ENCODE measurements at regions not wholly inside any gene's neighbourhood (a gene's known extent, or its start where the extent isn't known, plus 50 kb on each side); places are given as distances from the start of the nearest gene placed in this dataset.

DNA sequence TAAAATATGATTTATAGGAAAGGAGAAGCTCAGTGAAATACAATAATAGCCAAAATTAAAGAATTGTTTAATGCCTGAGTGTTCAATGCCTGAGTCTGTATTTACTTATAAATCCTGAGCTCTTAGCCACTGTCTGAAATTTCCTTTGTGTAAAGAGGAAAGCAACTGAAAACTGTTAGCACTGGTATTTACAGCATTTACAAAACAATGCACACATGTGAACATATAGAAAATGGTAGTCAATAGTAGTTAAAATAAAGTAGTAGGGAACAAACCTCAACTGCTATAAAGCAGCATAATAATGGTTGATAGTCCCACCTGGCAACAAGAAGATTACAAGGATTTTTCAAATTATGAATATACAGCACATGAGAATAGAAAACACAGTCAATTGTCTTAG, 1137.1 kb upstream of the ATXN8OS start:
- H2AFZ ChIP-seq (ENCODE audit: control insufficient read depth, low read depth, low read length), result no peak overlapping the region
- in situ Hi-C loops (cut with MboI), result no loop called here

More for the DNA sequence above, 1137.1 kb upstream of the ATXN8OS start:
- no peak for ATAC-seq
- CTCF ChIA-PET, result no interaction called here
- intact Hi-C loops (cut with micrococcal nuclease; ENCODE audit: unreplicated experiment), result no loop called here
- Histone ChIP-seq H3K4me1 (ENCODE audit: control insufficient read depth, insufficient read depth, low read length) (no peaks in the 10 kb centered on the region), H3K36me3 (ENCODE audit: control insufficient read depth in 2 of 2, insufficient read depth in 2 of 2, low read length in 1 of 2) (no peaks in the 10 kb centered on the region), H4K20me1 (ENCODE audit: control insufficient read depth, insufficient read depth) (no peaks in the 10 kb centered on the region), H3K9me3 (replicated peaks; ENCODE audit: control insufficient read depth, insufficient read depth, low read length) (no peaks in the 10 kb centered on the region), H3K4me2 (ENCODE audit: control insufficient read depth, insufficient read depth) (no peak overlapping the region), H3K27ac (ENCODE audit: control insufficient read depth, insufficient read depth) (no peak overlapping the region), H3K9ac (ENCODE audit: control insufficient read depth, insufficient read depth, low read length) (no peak overlapping the region), H3K27me3 (replicated peaks in 1 of 2; ENCODE audit: control insufficient read depth in 2 of 2, insufficient read depth in 2 of 2, low read length in 1 of 2) (no peaks in the 10 kb centered on the region), H3K4me3 (no peak overlapping the region), H3K79me2 (ENCODE audit: control insufficient read depth, insufficient read depth, low read length) (no peaks in the 10 kb centered on the region)
- DNase-seq (ENCODE audit: low read depth, low spot score), result no peak
- SMC1A ChIA-PET (ENCODE audit: uncharacterized antibody, unreplicated experiment), result no interaction called here
- no TSS peak for BruUV-seq (replicated peaks)
- no peak for TF ChIP-seq STAT1 (conservative IDR thresholded peaks at IDR 0.05)
- TF ChIP-seq ZNF384 (IDR thresholded peaks at IDR 0.05; ENCODE audit: borderline replicate concordance, low read depth, low read length), result no peak
- TF ChIP-seq MTA3 (IDR thresholded peaks at IDR 0.05; ENCODE audit: borderline replicate concordance, low read length), result no peak
- TF ChIP-seq, protein P1, sequence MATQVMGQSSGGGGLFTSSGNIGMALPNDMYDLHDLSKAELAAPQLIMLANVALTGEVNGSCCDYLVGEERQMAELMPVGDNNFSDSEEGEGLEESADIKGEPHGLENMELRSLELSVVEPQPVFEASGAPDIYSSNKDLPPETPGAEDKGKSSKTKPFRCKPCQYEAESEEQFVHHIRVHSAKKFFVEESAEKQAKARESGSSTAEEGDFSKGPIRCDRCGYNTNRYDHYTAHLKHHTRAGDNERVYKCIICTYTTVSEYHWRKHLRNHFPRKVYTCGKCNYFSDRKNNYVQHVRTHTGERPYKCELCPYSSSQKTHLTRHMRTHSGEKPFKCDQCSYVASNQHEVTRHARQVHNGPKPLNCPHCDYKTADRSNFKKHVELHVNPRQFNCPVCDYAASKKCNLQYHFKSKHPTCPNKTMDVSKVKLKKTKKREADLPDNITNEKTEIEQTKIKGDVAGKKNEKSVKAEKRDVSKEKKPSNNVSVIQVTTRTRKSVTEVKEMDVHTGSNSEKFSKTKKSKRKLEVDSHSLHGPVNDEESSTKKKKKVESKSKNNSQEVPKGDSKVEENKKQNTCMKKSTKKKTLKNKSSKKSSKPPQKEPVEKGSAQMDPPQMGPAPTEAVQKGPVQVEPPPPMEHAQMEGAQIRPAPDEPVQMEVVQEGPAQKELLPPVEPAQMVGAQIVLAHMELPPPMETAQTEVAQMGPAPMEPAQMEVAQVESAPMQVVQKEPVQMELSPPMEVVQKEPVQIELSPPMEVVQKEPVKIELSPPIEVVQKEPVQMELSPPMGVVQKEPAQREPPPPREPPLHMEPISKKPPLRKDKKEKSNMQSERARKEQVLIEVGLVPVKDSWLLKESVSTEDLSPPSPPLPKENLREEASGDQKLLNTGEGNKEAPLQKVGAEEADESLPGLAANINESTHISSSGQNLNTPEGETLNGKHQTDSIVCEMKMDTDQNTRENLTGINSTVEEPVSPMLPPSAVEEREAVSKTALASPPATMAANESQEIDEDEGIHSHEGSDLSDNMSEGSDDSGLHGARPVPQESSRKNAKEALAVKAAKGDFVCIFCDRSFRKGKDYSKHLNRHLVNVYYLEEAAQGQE (IDR thresholded peaks at IDR 0.05; ENCODE audit: low read depth, low read length), result no peak
- TF ChIP-seq TCF12 (IDR thresholded peaks at IDR 0.05; ENCODE audit: low read depth, low read length), result no peak
- TF ChIP-seq JUNB (IDR thresholded peaks at IDR 0.05), result no peak
- no peak for TF ChIP-seq BRCA1 (IDR thresholded peaks at IDR 0.05; ENCODE audit: low read depth, low read length)
- no peak for TF ChIP-seq SMC3 (IDR thresholded peaks at IDR 0.05; ENCODE audit: borderline replicate concordance, low read length)
- no peak for TF ChIP-seq SIN3A (IDR thresholded peaks at IDR 0.05; ENCODE audit: low read depth, low read length)
- no peak for TF ChIP-seq EED (IDR thresholded peaks at IDR 0.05; ENCODE audit: low read depth)
- TF ChIP-seq CHD2 (IDR thresholded peaks at IDR 0.05; ENCODE audit: borderline replicate concordance, low read depth, low read length), result no peak
- TF ChIP-seq, protein P2, sequence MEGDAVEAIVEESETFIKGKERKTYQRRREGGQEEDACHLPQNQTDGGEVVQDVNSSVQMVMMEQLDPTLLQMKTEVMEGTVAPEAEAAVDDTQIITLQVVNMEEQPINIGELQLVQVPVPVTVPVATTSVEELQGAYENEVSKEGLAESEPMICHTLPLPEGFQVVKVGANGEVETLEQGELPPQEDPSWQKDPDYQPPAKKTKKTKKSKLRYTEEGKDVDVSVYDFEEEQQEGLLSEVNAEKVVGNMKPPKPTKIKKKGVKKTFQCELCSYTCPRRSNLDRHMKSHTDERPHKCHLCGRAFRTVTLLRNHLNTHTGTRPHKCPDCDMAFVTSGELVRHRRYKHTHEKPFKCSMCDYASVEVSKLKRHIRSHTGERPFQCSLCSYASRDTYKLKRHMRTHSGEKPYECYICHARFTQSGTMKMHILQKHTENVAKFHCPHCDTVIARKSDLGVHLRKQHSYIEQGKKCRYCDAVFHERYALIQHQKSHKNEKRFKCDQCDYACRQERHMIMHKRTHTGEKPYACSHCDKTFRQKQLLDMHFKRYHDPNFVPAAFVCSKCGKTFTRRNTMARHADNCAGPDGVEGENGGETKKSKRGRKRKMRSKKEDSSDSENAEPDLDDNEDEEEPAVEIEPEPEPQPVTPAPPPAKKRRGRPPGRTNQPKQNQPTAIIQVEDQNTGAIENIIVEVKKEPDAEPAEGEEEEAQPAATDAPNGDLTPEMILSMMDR (IDR thresholded peaks at IDR 0.05 in 2 of 3, conservative IDR thresholded peaks at IDR 0.05 in 1 of 3; ENCODE audit: control insufficient read depth in 2 of 3, extremely low read depth in 1 of 3, insufficient read depth in 1 of 3, low read depth in 3 of 3, low read length in 3 of 3), result no peak
- TF ChIP-seq, protein P3, sequence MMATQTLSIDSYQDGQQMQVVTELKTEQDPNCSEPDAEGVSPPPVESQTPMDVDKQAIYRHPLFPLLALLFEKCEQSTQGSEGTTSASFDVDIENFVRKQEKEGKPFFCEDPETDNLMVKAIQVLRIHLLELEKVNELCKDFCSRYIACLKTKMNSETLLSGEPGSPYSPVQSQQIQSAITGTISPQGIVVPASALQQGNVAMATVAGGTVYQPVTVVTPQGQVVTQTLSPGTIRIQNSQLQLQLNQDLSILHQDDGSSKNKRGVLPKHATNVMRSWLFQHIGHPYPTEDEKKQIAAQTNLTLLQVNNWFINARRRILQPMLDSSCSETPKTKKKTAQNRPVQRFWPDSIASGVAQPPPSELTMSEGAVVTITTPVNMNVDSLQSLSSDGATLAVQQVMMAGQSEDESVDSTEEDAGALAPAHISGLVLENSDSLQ (IDR thresholded peaks at IDR 0.05), result no peak
- no peak for TF ChIP-seq POLR2A (IDR thresholded peaks at IDR 0.05; ENCODE audit: low read depth, low read length)
- FAIRE-seq, result no peak
- POLR2A ChIA-PET, result no interaction called here
- RAD21 ChIA-PET (ENCODE audit: unreplicated experiment), result no interaction called here
